Hepatocyte (in vitro differentiated cells): ENCODE measurements at regions not wholly inside any gene's neighbourhood (a gene's known extent, or its start where the extent isn't known, plus 50 kb on each side); places are given as distances from the start of the nearest gene placed in this dataset.

Experiments used
- EZH2 ChIP-seq: fragments of 200-600 bp; sonication (generic); IDR thresholded peaks from 2 replicates; pipeline ENCODE4 v1.6.1; 2016; ENCODE audit warnings: antibody characterized with exemption, mild to moderate bottlenecking, borderline replicate concordance
- EZH2phosphoT487 ChIP-seq: fragments of 200-600 bp; sonication (generic); IDR thresholded peaks from one replicate; pipeline ENCODE4 v1.6.1; 2018; ENCODE audit warnings: antibody characterized with exemption, mild to moderate bottlenecking, low read depth, moderate library complexity; ENCODE audit not compliant: unreplicated experiment, severe bottlenecking
- TF ChIP-seq, protein P1 (sequence below): fragments of 200-600 bp; sonication (generic); IDR thresholded peaks from 2 replicates; pipeline ENCODE4 v1.5.1; 2016; ENCODE audit warnings: antibody characterized with exemption, mild to moderate bottlenecking; ENCODE audit not compliant: poor library complexity

GRCh38 chr2:150045601-150046000 lies 441.9 kb downstream of the RND3 start:
- TF ChIP-seq, protein P1, sequence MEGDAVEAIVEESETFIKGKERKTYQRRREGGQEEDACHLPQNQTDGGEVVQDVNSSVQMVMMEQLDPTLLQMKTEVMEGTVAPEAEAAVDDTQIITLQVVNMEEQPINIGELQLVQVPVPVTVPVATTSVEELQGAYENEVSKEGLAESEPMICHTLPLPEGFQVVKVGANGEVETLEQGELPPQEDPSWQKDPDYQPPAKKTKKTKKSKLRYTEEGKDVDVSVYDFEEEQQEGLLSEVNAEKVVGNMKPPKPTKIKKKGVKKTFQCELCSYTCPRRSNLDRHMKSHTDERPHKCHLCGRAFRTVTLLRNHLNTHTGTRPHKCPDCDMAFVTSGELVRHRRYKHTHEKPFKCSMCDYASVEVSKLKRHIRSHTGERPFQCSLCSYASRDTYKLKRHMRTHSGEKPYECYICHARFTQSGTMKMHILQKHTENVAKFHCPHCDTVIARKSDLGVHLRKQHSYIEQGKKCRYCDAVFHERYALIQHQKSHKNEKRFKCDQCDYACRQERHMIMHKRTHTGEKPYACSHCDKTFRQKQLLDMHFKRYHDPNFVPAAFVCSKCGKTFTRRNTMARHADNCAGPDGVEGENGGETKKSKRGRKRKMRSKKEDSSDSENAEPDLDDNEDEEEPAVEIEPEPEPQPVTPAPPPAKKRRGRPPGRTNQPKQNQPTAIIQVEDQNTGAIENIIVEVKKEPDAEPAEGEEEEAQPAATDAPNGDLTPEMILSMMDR, result no peak
- TF ChIP-seq EZH2phosphoT487, result no peak
- TF ChIP-seq EZH2, result no peak
